Ovary (tissue), 3 donors: ENCODE measurements at regions not wholly inside any gene's neighbourhood (a gene's known extent, or its start where the extent isn't known, plus 50 kb on each side); places are given as distances from the start of the nearest gene placed in this dataset.

Source experiments
- POLR2A ChIP-seq: fragments of 450-650 bp; IDR thresholded peaks from one replicate; pipeline ENCODE4 v1.6.1; 2017; ENCODE audit warnings: antibody characterized with exemption, mild to moderate bottlenecking, moderate library complexity
- TF ChIP-seq, protein P1 (sequence below), 3 donors: fragments of 450-650 bp in 2 of 3; fragments of 200-600 bp in 1 of 3; IDR thresholded peaks; one replicate each; pipeline versions ENCODE4 v1.5.1 to v1.8.0; 2016 to 2022; ENCODE audit warnings: antibody characterized with exemption in 3 of 3, mild to moderate bottlenecking in 1 of 3
- donor health status: DM: no; HTN: no; CAD: no.

DNA sequence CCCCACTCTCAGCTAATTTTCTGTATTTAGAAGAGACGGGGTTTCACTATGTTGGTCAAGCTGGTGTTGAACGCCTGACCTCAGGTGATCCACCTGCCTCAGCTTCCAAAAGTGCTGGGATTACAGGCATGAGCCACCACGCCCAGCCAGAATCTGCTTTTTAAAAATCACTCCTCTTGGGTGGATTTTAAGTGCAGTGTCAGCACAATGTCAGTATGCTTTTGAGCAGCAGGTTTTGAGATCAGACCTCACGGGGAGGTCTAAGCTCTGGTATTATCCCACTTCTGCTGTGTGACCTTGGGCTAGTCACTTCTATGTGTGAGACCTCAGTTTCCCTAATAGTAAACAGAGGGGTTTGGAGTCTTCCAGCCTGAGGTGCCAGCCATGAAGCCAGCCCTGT lies 51.8 kb upstream of the GSC start:
- no peak for TF ChIP-seq POLR2A
- TF ChIP-seq, protein P1, sequence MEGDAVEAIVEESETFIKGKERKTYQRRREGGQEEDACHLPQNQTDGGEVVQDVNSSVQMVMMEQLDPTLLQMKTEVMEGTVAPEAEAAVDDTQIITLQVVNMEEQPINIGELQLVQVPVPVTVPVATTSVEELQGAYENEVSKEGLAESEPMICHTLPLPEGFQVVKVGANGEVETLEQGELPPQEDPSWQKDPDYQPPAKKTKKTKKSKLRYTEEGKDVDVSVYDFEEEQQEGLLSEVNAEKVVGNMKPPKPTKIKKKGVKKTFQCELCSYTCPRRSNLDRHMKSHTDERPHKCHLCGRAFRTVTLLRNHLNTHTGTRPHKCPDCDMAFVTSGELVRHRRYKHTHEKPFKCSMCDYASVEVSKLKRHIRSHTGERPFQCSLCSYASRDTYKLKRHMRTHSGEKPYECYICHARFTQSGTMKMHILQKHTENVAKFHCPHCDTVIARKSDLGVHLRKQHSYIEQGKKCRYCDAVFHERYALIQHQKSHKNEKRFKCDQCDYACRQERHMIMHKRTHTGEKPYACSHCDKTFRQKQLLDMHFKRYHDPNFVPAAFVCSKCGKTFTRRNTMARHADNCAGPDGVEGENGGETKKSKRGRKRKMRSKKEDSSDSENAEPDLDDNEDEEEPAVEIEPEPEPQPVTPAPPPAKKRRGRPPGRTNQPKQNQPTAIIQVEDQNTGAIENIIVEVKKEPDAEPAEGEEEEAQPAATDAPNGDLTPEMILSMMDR (IDR thresholded peaks at IDR 0.05): no peak
